ENCODE measurements at regions not wholly inside any gene's neighbourhood (a gene's known extent, or its start where the extent isn't known, plus 50 kb on each side); places are given as distances from the start of the nearest gene placed in this dataset.
"Not testable (repeated sequence)": the region's sequence is repeated elsewhere in the genome, so short reads cannot be mapped to it uniquely, and the experiment has no call there.

DNA sequence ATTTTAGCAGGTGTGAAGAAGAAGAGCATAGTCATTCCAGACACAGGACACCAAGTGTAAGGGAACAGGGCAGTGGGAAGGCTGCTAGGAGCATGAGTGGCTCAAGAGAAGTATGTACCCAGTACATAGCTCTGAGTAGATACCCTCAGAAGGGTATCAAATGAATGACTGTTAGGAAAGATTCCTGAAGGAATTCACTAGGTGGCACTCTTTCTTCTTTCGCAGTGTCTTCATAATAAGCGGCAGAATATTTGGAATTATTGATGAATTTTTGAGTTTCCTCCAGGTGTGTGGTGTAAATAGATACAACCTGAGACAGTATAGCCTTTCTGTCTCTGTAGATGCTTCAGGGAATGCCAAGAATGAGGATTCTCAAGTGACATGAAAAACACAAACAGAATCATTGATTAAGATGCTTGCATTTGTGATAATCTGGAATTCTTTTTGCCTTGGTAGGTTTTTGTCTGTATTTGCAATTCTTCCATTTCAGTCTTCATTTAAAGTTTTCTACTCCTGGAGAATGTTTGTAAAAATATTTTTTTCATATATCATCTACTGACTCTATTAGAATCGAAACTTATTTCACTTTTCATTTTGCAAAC, 264.3 kb upstream of the RIMS1 start:
- no peak for DNase-seq

DNA sequence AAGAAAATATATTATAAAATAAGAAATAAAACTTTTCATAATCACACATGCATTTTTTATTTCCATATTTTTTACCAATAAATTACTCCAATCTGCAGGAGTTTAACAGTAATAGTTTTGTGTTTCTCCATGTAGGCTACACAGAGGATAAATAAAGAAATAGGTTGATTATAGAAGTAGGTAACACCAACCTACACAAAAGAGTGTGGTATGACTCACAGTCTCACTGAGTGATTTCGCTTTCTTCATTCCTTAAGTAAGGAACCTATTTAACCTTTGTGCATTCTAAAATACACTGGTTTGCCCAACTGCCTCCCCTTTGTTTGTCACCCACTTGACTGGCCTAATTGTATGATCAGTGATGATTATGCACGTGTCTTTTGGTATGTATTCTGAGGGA, 244.2 kb upstream of the RIMS1 start:
- no peak for DNase-seq

DNA sequence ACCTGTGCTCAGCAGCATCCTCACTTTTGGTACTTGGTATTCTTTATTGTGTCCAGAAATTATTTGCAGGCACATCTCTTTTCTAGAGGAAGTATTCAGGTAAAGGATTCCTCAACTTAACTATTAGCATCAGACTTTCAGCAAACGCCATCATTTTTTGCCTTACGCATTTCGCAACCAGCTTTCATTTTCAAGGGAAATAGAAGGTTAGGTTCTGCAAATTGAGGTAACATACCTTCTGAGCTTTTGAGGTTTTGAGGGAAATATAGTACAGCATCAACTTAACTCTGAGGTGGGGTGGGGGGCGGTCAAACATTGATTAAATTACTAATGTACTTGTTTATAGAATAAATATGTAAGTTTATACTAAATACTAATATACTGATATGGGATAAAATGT, 243.6 kb upstream of the RIMS1 start:
- no peak for DNase-seq

DNA sequence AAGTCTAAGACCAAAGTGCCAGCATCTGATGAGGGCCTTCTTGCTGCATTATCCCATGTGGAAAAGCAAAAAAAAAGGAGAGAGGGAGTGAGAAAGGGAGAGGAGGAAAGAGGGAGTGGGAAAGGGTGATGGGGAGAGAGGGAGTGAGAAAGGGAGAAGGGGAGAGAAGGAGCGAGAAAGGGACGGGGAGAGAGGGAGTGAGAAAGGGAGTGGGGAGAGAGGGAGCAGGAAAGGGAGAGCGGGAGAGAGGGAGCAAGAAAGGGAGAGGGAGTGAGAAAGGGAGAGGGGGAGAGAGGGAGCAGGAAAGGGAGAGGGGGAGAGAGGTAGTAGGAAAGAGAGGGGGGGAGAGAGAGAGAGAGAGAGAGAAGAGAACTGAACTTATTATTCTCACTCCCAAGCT, 241.1 kb upstream of the RIMS1 start:
- DNase-seq, result no peak

DNA sequence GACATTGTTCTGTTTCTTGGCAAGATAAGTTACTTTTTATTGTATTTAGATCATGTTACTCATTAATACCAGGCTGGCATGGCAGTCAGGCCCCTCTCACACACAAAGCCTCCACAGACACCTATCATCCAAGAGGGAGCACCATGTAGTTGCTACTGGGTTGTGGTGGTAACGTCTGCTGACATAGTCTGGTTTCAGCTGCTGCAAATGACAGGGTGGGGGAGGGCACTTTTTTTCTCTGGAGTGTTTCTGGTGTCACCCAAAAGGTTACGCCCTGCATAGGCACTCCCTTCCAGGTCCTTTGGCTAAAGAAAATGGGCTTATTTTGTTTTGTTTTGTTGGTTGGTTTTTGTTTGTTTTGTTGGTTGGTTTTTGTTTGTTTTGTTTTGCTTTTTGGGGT, 236.4 kb upstream of the RIMS1 start:
- DNase-seq, result no peak

DNA sequence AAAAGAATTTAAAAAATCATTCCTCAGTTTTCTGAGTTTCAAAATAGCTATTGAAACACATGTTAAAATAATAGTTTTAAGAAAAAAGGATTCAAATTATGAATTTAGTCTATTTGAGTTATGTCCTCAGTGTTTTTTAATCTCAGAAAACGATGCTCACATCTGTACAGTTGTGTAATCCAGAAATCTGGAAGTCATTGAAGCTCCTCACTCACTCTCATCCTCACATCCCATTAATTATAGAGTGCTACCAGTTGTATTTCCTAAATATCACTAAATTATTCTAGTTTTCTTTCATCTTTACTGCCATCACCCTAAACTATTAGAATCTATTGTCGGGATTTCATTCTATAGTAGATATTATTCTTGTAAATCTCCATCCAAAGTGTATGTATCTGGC, 234.7 kb upstream of the RIMS1 start:
- no peak for DNase-seq

DNA sequence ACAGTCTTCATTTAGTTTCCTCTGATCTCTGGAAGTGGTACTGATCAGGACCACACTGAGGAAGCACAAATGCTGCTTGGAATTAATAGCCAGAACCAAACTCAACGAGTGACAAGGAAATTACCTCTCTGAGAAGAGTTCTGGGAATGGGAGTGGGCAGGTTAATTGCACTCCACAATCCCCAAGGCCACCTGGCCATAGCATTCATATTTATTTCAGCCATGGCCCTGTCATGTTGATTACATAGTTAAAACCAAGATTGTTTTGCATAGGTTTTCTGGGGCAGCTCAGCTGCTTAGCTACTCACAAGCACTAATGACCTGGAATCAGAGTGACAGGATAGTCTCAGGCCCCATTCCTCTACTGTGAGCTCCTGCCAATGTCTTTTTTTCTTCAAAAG, 230.2 kb upstream of the RIMS1 start:
- no peak for DNase-seq

DNA sequence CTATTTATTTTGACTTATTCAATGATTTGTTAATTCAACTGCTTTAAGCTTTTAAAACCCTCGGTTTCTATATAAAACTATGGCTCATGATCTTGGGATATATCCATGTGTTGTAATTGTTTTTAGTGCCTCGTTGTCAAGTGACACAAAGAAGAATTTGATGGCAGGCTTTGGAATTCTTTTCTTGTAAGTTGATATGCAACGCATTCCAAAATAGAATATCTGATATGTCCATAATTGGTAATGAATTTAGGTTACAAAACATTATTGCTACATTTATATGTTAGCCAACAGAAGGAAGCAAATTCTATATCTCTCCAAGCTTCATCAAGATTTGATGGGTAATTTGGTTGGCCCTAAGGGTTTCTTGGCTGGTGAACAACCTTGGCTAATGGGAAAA, 220.4 kb upstream of the RIMS1 start:
- DNase-seq, result no peak

DNA sequence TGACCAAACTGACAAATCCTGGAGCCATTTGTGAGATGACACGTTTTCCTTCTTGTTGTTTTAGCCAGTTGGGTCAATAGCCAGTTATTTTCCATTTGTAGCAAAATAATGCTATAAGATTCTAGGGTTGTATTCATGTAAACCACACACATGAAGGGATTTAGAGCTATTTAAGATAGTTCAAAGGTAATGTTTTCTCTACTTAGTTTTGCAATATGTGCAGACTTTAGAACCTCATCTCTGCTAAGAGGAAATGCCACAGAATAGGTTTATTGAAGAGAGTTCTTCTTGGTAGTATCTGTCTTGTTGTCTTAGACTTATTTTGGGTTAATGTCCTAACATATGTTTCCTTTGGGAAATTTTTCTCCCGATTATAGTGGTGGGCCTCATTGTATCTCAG, 213.5 kb upstream of the RIMS1 start:
- DNase-seq, result no peak

DNA sequence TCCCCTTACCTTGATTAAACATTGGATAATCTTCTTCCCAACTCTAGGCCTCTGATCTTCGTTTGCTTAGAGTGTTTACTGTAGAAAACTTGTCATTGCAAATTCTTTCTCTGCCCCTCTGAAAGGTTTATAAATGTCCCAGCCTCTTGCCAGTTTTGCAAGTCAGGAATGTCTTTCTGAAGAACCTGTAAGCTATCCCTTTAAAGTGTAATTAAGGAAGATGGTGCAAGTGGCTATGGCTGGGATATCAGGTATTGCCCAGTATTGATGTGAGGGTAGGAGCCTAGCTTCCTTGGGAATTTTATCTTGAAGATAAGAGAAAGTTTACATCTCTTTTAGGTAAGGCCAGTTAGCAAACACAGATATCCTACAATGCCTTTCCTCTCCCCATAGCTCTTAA, 211.0 kb upstream of the RIMS1 start:
- no peak for DNase-seq

DNA sequence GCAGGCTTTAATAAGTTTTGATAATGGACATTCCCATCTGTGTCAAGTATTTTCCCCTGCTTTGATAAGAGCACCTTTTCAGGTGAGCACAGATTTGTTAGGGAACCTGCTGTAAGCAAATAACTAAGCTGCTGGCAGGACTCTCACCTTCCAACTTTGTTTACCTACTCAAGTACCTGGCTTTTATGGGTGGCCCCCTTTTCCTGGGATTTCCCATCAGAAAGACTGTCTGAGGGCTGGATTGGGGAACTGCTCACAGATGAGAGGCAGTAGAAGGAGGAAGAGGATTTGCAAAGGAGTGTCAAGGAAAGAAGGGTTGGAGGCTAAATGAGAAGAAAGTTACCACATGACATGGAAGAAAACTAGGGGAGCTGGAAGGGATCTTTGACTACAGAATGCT, 210.1 kb upstream of the RIMS1 start:
- no peak for DNase-seq

DNA sequence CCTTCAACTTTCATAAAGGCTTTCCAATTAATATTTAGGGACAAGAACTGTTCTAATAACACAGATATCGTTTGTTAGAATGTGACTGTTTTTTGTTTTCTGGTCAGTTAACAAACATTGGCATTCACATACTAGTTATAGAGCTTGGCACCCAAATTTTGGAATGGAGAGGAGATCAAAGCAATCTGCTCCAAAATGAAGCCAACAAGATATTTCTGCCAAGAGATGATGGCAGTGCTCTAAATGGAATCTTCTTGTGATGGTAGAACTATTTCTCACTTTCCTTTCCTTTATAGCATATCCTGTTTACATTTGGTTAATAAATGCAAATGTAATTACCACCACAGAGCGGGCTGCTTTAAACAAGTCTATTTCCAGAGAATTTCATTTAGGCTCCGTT, 208.3 kb upstream of the RIMS1 start:
- no peak for DNase-seq

DNA sequence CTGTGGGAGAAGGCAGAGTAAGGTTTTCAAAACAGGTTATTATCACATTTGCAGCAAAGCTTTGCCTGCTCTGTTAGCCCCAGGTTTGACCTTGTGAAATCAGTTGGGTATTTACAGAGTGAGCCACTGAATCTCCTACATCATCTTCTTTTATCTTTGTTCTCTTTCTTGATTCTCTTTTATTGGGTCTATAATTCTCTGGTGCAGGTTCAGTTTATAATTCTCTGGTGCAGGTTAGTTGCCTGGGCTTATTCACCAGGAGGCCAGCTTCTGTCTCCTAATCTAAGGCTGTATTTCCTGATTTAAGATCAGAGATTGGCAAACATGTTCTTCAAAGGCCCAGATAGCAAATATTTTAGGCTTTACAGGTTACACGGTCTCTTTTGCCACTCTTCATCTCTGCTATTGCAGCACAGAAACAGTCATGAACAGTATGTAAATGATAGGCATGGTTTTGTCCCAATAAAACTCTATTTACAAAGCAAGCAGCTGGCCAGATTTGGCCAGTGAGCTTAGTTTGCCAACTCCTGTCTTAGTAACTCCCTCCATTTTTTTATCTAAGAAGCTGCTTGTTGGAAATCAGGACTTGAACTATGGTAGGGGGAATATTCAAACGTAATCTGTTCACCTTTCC, 205.0 kb upstream of the RIMS1 start:
- no peak for DNase-seq

DNA sequence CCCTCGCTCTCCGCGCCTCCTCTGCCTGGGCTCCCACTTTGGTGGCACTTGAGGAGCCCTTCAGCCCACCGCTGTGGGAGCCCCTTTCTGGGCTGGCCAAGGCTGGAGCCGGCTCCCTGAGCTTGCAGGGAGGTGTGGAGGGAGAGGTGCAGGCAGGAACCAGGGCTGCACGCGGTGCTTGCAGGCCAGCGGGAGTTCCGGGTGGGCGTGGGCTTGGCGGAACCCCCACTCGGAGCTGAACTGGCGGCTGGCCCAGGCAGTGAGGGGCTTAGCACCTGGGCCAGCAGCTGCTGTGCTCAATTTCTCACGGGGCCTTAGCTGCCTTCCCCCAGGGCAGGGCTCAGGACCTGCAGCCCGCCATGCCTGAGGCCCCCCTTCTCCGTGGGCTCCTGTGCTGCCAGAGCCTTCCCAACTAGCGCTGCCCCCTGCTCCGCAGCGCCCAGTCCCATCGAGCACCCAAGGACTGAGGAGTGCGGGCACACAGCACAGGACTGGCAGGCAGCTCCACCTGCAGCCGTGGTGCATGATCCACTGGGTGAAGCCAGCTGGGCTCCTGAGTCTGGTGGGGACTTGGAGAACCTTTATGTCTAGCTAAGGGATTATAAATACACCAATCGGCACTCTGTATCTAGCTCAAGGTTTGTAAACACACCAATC, 200.2 kb upstream of the RIMS1 start:
- not testable (repeated sequence) for DNase-seq

DNA sequence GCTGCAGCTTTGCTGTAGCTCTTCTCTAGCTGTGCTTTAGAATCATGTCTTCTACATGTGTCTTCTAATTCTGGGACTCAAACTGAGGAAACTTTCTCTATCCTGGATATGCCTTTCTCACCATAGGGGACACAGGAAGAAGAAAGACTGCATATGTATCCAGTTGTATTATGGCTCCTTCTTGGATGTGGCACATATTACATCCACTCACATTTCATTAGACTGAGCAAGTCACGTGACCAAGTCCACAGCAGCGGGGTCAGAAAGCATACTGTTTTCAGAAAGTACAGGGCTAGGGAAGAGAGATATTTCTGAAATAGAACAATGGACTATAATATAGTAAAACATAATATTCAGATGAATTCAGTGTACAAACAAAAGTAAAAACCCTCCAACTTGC, 187.6 kb upstream of the RIMS1 start:
- DNase-seq, result no peak

DNA sequence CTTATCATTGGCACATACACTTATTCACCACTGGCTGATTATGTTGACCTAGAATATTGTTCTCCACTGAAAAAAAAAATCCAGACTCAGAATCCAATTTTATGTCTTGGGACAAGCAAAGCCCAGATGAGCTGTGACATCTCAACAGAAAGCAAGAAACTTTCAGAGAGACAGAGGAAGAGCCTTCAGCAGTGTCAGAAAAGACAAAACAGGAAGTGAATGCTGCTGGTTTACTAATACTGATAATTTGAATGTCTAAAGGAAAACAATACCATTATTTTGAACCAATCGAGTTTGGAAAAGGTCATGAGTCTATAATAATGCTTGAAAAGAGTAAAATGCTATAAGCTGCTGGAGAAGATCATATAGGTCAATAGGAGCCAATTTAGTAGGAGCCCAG, 179.8 kb upstream of the RIMS1 start:
- DNase-seq, result no peak

DNA sequence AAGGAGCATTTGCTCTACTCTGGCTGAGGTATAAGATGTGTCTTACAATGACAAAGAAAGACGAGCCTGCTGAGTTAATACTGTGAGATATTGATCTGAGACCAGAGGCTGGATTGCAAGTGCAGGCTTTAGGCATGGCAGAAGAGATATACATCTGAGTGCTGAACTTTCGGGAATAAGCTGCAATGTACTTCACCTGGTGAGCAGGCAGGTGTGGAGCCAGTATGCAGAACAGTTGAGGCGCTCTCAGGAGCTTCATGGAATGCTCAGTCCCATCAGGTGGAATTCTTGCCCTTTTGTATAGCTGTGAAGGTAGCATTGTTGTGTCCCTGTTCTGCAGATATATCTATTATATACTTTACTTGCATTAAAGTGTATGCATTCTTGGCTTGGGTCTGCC, 179.3 kb upstream of the RIMS1 start:
- DNase-seq, result no peak

DNA sequence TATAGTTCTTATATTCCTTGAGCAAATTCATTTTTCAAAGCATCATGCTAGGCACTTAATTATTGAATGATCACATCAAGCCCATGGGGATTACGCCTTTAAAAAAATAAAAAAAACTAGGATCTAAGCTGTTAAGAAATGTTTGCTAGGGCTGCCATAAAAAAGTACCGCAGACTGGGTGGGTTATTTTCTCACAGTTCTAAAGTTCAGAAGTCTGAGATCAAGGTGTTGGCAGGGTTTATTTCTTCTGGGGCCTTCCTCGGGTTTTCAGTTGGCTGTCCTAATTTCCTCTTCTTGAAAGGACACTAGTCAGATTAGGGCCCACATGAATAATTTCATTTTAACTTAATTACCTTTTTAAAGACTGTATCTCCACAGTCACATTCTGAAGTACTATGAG, 165.6 kb upstream of the RIMS1 start:
- no peak for DNase-seq

DNA sequence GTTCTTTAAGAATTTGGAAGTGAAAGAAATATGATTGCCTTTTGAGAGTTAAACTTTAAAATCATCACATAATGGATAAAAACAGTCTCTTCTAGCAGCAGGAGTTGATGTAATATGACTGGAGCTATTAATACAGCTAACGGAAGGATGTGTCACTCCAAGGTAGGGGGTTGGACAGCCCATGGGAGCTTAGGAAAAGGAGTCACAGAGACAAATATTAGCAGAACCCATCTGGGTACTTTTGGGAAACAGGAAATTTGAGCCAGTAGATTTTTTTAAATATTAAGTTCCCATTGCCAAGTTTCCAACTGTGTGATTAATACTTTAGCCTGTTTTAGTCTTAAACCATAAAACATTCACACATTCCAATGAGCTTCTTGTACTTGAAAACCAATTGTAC, 164.7 kb upstream of the RIMS1 start:
- no peak for DNase-seq

DNA sequence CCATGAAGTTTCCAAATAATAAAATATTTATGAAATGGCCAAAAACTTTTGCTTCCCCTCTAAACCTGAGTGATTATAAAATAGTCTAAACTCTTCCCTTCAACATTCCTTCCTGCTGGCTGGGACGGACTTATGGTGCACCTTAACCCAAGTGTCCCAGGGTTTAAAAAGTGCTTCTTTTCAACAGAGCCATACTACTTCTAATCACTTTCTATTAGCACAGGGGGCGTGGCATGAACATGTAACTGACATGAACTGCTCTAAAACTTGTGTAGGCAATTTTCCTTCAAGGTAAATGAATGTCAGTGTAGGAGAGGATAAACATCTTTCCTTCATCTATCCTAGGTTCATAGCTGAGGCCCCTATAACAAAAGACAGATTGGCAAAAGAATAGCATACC, 163.6 kb upstream of the RIMS1 start:
- no peak for DNase-seq

DNA sequence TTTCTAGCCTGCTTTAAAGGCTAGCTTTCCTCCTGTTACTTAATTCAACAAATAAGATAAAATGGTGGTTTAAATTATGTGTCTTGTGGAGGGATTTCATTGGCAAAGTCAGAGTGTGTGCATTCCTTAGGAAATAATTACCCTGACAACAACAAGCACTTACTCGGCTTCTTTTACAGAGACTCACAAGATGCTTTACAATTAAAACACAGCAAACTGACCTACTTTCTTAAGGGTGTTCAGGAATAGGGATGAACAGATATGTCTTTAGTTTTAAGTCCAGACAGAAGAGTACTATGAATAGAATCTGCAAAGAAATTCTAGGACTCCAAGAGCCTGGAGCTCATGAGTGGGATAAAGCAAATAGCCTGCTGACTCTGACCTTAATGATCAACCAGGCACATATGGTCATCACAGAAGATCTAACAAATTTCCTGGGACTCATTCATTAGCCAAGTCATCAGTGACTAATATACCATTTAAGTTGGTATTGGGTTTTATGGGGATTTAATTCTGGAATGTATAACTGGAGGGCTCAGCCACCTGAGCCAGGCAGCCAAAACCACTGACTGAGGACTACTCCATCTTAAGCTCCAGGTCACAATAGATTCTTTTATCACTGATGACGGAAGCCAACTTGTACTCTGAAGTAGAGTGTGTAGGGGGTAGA, 161.8 kb upstream of the RIMS1 start:
- no peak for DNase-seq

DNA sequence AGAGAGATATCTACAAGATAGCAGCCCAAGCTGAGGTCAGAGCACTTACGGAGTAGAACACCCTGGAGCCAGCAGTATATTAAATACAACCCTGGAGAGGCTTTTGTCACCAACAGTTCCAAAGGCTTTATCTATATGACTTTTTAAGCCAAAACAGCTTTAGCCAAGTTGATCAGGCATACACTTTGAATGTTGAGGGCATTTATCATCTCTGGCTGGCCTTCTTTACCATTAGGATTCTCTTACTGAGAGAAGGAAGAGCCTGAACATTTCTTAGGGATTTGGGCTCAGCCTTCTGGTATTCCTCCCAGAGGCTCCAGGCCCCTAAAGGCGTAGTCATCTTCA, 161.3 kb upstream of the RIMS1 start:
- no peak for DNase-seq

DNA sequence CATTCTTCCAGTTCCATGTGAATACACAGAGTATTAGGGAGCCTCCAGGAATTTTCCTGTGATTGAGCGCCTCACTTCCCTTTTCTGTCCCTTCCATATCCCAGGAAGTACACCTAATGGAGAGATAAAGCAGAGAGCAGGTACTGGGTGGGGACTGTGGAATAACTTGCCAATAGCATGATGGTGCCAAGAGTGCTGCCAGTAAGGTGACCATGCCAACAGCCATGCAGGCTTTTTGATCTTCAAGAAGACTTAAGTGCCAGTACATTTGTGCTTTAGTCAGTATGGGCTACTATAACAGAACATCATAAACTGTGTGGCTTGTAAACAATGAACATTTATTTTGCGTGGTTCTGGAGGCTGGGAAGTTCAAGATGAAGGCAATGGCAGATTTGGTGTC, 160.2 kb upstream of the RIMS1 start:
- no peak for DNase-seq

DNA sequence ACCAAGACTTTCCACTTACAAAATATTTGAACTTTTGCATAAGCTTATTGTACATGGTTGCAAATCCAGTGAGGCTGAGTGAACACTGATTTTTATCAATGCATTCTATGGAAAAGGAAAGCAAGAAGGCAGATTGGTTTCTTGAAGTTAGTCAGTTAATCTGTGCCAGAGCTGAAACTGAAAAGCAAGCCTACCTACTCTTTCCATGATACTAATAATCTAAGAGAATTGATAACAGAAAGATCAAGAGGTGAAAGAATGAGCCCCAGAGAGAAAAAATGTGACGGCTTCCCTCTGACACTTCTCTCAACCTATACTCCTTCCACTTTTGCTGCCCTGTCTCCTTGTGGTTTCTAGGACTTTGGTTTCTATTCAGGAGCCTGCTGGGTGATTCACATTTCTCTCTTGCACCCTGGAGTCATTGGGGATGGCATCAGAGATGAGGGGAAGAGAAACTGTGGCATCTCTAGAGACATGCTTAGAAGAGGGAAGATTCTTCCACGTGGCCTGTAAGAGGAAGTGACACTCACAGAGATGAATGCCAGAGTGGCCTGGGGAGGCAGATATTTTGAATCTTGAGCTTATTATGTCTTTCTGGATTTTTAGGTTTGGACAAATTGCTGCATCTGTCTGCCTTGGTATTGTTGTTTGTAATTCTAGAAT, 158.6 kb upstream of the RIMS1 start:
- no peak for DNase-seq
